GM12878 (cell line): ENCODE measurements at regions not wholly inside any gene's neighbourhood (a gene's known extent, or its start where the extent isn't known, plus 50 kb on each side); places are given as distances from the start of the nearest gene placed in this dataset.

Source experiments
- ATAC-seq: fragments of 200-7000 bp; cut with Tn5 transposase; 3 replicates; pipeline ENCODE4 v1.9.1; 2020; ENCODE audit warnings: mild to moderate bottlenecking, moderate library complexity
- BruUV-seq: library from RNA; stranded (reverse); fragments of 400-500 nt; replicated peaks from 2 replicates; lab custom pipeline; 2021; lab: Mats Ljungman, UMichigan
- CTCF ChIA-PET: fragments of 300-600 bp; sonication (Branson Sonifier 250); formaldehyde crosslinking; extraction: SDS; loops from one replicate; lab custom pipeline; 2021; ENCODE audit warnings: inconsistent platforms; lab: Yijun Ruan, JAX
- POLR2A ChIA-PET: fragments of 350-600 bp; formaldehyde crosslinking; extraction: SDS; loops from one replicate; lab custom pipeline; 2021; ENCODE audit warnings: inconsistent platforms; lab: Charles Lee
- RAD21 ChIA-PET: fragments of 300-600 bp; sonication (Branson Sonifier 250); formaldehyde crosslinking; loops from one replicate; lab custom pipeline; 2023; ENCODE audit warnings: antibody characterized with exemption; ENCODE audit not compliant: unreplicated experiment; lab: Charles Lee
- SMC1A ChIA-PET: fragments of 300-600 bp; sonication (Branson Sonifier 250); formaldehyde crosslinking; loops from one replicate; lab custom pipeline; 2023; ENCODE audit not compliant: unreplicated experiment, uncharacterized antibody; lab: Charles Lee
- DNase-seq: peaks from one replicate; pipeline ENCODE4 v3.0.0-alpha.2; 2011; ENCODE audit warnings: low read depth, low spot score
- FAIRE-seq: peaks from 3 replicates; lab custom pipeline; 2011; peaks lifted over from hg19 to GRCh38; lab: Jason Lieb, UNC
- H2AFZ ChIP-seq: 2 replicates; pipeline ENCODE4 v1.6.0; 2011; ENCODE audit warnings: low read depth, low read length, control low read depth; ENCODE audit not compliant: control insufficient read depth
- H3K27ac ChIP-seq: 2 replicates; pipeline ENCODE4 v1.5.1; 2011; ENCODE audit warnings: control low read depth; ENCODE audit not compliant: control insufficient read depth, insufficient read depth
- H3K27me3 ChIP-seq, 2 experiments: replicated peaks in 1 of 2; 2 replicates each; pipeline versions ENCODE4 v1.6.0 to v1.6.1; 2011; ENCODE audit warnings: low read length in 1 of 2; ENCODE audit not compliant: control insufficient read depth in 2 of 2, insufficient read depth in 2 of 2
- H3K36me3 ChIP-seq, 2 experiments: 2 replicates each; pipeline ENCODE4 v1.5.1; 2011; ENCODE audit warnings: low read length in 1 of 2; ENCODE audit not compliant: control insufficient read depth in 2 of 2, insufficient read depth in 2 of 2
- H3K4me1 ChIP-seq: 2 replicates; pipeline ENCODE4 v1.6.1; 2011; ENCODE audit warnings: mild to moderate bottlenecking, low read length, moderate library complexity, mixed read lengths; ENCODE audit not compliant: control insufficient read depth, insufficient read depth
- H3K4me2 ChIP-seq: 2 replicates; pipeline ENCODE4 v1.6.0; 2011; ENCODE audit warnings: control low read depth; ENCODE audit not compliant: control insufficient read depth, insufficient read depth
- H3K4me3 ChIP-seq: fragments of 200-600 bp; sonication (generic); 2 replicates; pipeline ENCODE4 v1.5.1; 2016
- H3K79me2 ChIP-seq: 2 replicates; pipeline ENCODE4 v1.6.0; 2011; ENCODE audit warnings: low read length; ENCODE audit not compliant: control insufficient read depth, insufficient read depth
- H3K9ac ChIP-seq: 2 replicates; pipeline ENCODE4 v1.8.0; 2011; ENCODE audit warnings: low read length, control low read depth, mixed read lengths; ENCODE audit not compliant: control insufficient read depth, insufficient read depth
- H3K9me3 ChIP-seq: replicated peaks from 3 replicates; pipeline ENCODE4 v1.5.1; 2011; ENCODE audit warnings: mild to moderate bottlenecking, low read length; ENCODE audit not compliant: control insufficient read depth, insufficient read depth
- H4K20me1 ChIP-seq: 2 replicates; pipeline ENCODE4 v1.6.0; 2011; ENCODE audit not compliant: control insufficient read depth, insufficient read depth
- CBX3 ChIP-seq: fragments of 200-600 bp; sonication (generic); IDR thresholded peaks from 2 replicates; pipeline ENCODE4 v1.6.1; 2016; ENCODE audit warnings: low read depth, borderline replicate concordance
- IKZF1 ChIP-seq: fragments of 450-650 bp; conservative IDR thresholded peaks from 2 replicates; pipeline ENCODE4 v1.6.1; 2017; ENCODE audit warnings: antibody characterized with exemption, mild to moderate bottlenecking
- IRF4 ChIP-seq: IDR thresholded peaks from 2 replicates; pipeline ENCODE4 v1.6.1; 2011; ENCODE audit warnings: low read depth, low read length
- JUNB ChIP-seq: IDR thresholded peaks from 2 replicates; pipeline ENCODE4 v1.6.1; 2016; ENCODE audit warnings: antibody characterized with exemption, mild to moderate bottlenecking
- MYC ChIP-seq: IDR thresholded peaks from 2 replicates; pipeline ENCODE4 v1.6.1; 2011; ENCODE audit warnings: mild to moderate bottlenecking, low read length, moderate library complexity, inconsistent platforms; ENCODE audit not compliant: insufficient read depth, insufficient replicate concordance, insufficient read length, severe bottlenecking
- POU2F2 ChIP-seq: IDR thresholded peaks from 3 replicates; pipeline ENCODE4 v1.6.1; 2011; ENCODE audit warnings: low read depth, mild to moderate bottlenecking, low read length, borderline replicate concordance
- RB1 ChIP-seq: fragments of 450-650 bp; formaldehyde crosslinking; IDR thresholded peaks from 2 replicates; pipeline ENCODE4 v1.6.1; 2017; ENCODE audit warnings: mild to moderate bottlenecking, borderline replicate concordance
- SIX5 ChIP-seq: IDR thresholded peaks from 2 replicates; pipeline ENCODE4 v1.6.1; 2011; ENCODE audit warnings: mild to moderate bottlenecking, low read depth, low read length, moderate library complexity; ENCODE audit not compliant: severe bottlenecking
- WGBS: methylation state at CpG from one replicate; pipeline ENCODE4 v1.1.6; 2016; ENCODE audit warnings: low lambda C conversion rate; ENCODE audit not compliant: insufficient replicate concordance, insufficient coverage; ENCODE audit errors: missing lambda C conversion rate; 5-methylcytosine and 5-hydroxymethylcytosine counted together
- in situ Hi-C: fragments of 300-500 bp; cut with MboI; formaldehyde crosslinking; loops from 9 replicates; pipeline ENCODE4 v1.14.3; 2018; ENCODE audit warnings: mixed read lengths
- intact Hi-C: fragments of 100-400 bp; cut with micrococcal nuclease; formaldehyde crosslinking; loops from one replicate; pipeline ENCODE4 v1.14.2; 2022; ENCODE audit not compliant: unreplicated experiment
- TF ChIP-seq, protein P1 (sequence below): fragments of 450-650 bp; IDR thresholded peaks from 2 replicates; pipeline ENCODE4 v1.6.1; 2016; ENCODE audit warnings: mild to moderate bottlenecking
- TF ChIP-seq, protein P2 (sequence below): IDR thresholded peaks from 2 replicates; pipeline ENCODE4 v1.6.1; 2011; ENCODE audit warnings: borderline replicate concordance, low read depth, mild to moderate bottlenecking, moderate library complexity, low read length; ENCODE audit not compliant: insufficient read depth, poor library complexity, severe bottlenecking

DNA sequence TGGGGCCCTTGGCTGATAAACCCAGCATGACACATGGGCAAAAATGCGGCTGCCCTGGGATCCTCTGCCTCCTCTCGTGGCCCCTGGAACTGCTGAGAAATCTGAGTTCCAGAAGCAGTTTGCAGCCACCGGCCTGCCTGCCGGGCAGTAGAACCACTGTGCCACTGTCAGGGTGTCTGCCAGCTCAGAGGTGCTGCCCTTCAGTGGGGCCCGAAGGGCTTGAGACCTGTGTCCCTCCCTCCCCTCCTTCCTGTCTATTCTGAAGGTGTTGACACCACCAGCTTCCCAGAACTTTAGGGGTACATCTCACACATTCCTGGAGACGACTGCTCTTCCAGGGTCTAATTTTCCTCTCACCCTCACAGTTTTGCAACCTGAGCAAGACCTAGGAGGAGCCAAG, 88.2 kb upstream of the POMGNT2 start (continued):
- TF ChIP-seq, protein P1, sequence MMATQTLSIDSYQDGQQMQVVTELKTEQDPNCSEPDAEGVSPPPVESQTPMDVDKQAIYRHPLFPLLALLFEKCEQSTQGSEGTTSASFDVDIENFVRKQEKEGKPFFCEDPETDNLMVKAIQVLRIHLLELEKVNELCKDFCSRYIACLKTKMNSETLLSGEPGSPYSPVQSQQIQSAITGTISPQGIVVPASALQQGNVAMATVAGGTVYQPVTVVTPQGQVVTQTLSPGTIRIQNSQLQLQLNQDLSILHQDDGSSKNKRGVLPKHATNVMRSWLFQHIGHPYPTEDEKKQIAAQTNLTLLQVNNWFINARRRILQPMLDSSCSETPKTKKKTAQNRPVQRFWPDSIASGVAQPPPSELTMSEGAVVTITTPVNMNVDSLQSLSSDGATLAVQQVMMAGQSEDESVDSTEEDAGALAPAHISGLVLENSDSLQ = no peak
- TF ChIP-seq, protein P2, sequence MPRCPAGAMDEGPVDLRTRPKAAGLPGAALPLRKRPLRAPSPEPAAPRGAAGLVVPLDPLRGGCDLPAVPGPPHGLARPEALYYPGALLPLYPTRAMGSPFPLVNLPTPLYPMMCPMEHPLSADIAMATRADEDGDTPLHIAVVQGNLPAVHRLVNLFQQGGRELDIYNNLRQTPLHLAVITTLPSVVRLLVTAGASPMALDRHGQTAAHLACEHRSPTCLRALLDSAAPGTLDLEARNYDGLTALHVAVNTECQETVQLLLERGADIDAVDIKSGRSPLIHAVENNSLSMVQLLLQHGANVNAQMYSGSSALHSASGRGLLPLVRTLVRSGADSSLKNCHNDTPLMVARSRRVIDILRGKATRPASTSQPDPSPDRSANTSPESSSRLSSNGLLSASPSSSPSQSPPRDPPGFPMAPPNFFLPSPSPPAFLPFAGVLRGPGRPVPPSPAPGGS = no peak
- no peak for TF ChIP-seq SIX5
- no peak for TF ChIP-seq MYC
- no peak for TF ChIP-seq RB1

DNA sequence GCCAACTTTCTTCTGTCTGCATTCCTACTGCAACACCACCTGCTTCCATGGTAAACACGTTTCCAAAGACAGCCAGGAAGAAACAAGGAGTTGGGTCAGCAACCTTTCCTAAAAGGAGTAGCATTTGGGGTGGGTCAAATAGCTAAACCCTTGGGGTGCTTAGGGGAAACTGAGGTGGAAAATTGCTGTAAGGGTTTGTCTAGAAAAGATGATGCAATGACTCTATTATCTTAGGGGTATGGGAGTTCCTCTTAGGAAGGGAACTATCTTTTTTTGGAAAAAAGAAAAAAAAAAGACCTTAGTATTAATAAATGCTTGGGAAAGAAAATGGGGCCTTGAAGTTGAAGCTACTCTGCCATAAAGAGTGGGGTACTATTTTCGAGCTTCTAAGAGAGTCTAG, 86.1 kb upstream of the POMGNT2 start:
- DNase-seq (no peak), ATAC-seq (no peak), FAIRE-seq (no peak)
- Histone ChIP-seq H3K27me3 (no peaks in the 10 kb centered on the region; a peak in 3 of 4 replicates), H3K4me1 (no peaks in the 10 kb centered on the region), H3K79me2 (no peaks in the 10 kb centered on the region), H3K27ac (no peak overlapping the region), H4K20me1 (no peaks in the 10 kb centered on the region), H3K4me2 (no peak overlapping the region), H3K4me3 (no peak overlapping the region), H2AFZ (no peak overlapping the region), H3K9me3 (no peaks in the 10 kb centered on the region; the same call in 2 of the 3 replicates), H3K36me3 (no peaks in the 10 kb centered on the region), H3K9ac (no peak overlapping the region)
- ChIA-PET POLR2A (interaction anchor here (0.6 kb wide), 1 partner anchor 10 kb away, joined by 4 read pairs; no protein-coding TSS in a partner anchor), CTCF (interaction anchor here (1.2 kb wide), 1 partner anchor 30 kb away, joined by 3 read pairs; no protein-coding TSS in a partner anchor), RAD21 (no interaction called here), SMC1A (interaction anchor here (0.9 kb wide), 1 partner anchor 26 kb away, joined by 3 read pairs; no protein-coding TSS in a partner anchor)
- no TSS peak for BruUV-seq
- intact Hi-C loops = no loop called here
- in situ Hi-C loops = no loop called here
- TF ChIP-seq JUNB (no peak), IKZF1 (no peak), POU2F2 (no peak), IRF4 (no peak), CBX3 (no peak)
- 0% methylated on average over 2 of the region's 2 CpGs for WGBS
